DOHH2 (cell line): ENCODE measurements at regions not wholly inside any gene's neighbourhood (a gene's known extent, or its start where the extent isn't known, plus 50 kb on each side); places are given as distances from the start of the nearest gene placed in this dataset.

Experiments used
- H3F3A ChIP-seq: fragments of 200-600 bp; sonication (generic), shearing (Covaris generic); 2 replicates; pipeline ENCODE4 v1.6.0; 2016; ENCODE audit warnings: antibody characterized with exemption, mild to moderate bottlenecking; ENCODE audit not compliant: control insufficient read depth, insufficient read depth
- H3K27ac ChIP-seq: fragments of 200-600 bp; sonication (generic); 2 replicates; pipeline ENCODE4 v1.5.1; 2014; ENCODE audit warnings: low read depth, mild to moderate bottlenecking, low read length, moderate library complexity
- H3K27me3 ChIP-seq: fragments of 200-600 bp; sonication (generic); 2 replicates; pipeline ENCODE4 v1.6.1; 2014; ENCODE audit warnings: mild to moderate bottlenecking, low read length, mixed read lengths; ENCODE audit not compliant: control insufficient read depth
- H3K36me3 ChIP-seq: fragments of 200-600 bp; sonication (generic); 2 replicates; pipeline ENCODE4 v1.6.1; 2014; ENCODE audit warnings: mild to moderate bottlenecking, low read length, moderate library complexity, mixed read lengths; ENCODE audit not compliant: control insufficient read depth
- H3K4me1 ChIP-seq: fragments of 200-600 bp; sonication (generic); 2 replicates; pipeline ENCODE4 v1.6.1; 2014; ENCODE audit warnings: mild to moderate bottlenecking, low read length, mixed read lengths; ENCODE audit not compliant: control insufficient read depth
- H3K4me2 ChIP-seq: fragments of 200-600 bp; sonication (generic); 2 replicates; pipeline ENCODE4 v1.6.0; 2014; ENCODE audit warnings: mild to moderate bottlenecking, low read length, moderate library complexity
- H3K4me3 ChIP-seq: fragments of 200-600 bp; sonication (generic); 2 replicates; pipeline ENCODE4 v1.5.1; 2014; ENCODE audit warnings: mild to moderate bottlenecking, low read length, mixed read lengths
- H3K79me2 ChIP-seq: fragments of 200-600 bp; sonication (generic); 2 replicates; pipeline ENCODE4 v1.6.1; 2014; ENCODE audit warnings: mild to moderate bottlenecking, low read length, mixed read lengths; ENCODE audit not compliant: control insufficient read depth
- H3K9me2 ChIP-seq: fragments of 200-600 bp; sonication (generic); replicated peaks from 2 replicates; pipeline ENCODE4 v1.6.1; 2014; ENCODE audit warnings: mild to moderate bottlenecking, low read length, mixed read lengths; ENCODE audit not compliant: control insufficient read depth
- H3K9me3 ChIP-seq: fragments of 200-600 bp; sonication (generic); 2 replicates; pipeline ENCODE4 v1.6.1; 2014; ENCODE audit warnings: antibody characterized with exemption, low read length, mixed read lengths; ENCODE audit not compliant: control insufficient read depth, insufficient read depth
- H4K20me1 ChIP-seq: fragments of 200-600 bp; sonication (generic); 2 replicates; pipeline ENCODE4 v1.6.0; 2014; ENCODE audit warnings: low read depth, mild to moderate bottlenecking, antibody characterized with exemption, low read length, moderate library complexity; ENCODE audit not compliant: control insufficient read depth, insufficient read depth
- CTCF ChIP-seq: fragments of 200-600 bp; sonication (generic); IDR thresholded peaks from one replicate; pipeline ENCODE4 v1.5.1; 2014; ENCODE audit warnings: antibody characterized with exemption, mild to moderate bottlenecking, low read depth, low read length; ENCODE audit not compliant: poor library complexity, severe bottlenecking
- EZH2phosphoT487 ChIP-seq: fragments of 200-600 bp; sonication (generic); IDR thresholded peaks from 2 replicates; pipeline ENCODE4 v1.6.1; 2017; ENCODE audit warnings: borderline replicate concordance, mild to moderate bottlenecking, antibody characterized with exemption, low read length, moderate library complexity, mixed read lengths

GRCh38 chr2:59000796-59001195 is 759.7 kb upstream of the FANCL start:
- no peak overlapping the region for H3K4me3 ChIP-seq
- H3F3A ChIP-seq: no peaks in the 10 kb centered on the region
- H3K27ac ChIP-seq: no peak overlapping the region
- no peak overlapping the region for H3K4me2 ChIP-seq
- no peak for TF ChIP-seq EZH2phosphoT487
- TF ChIP-seq CTCF: no peak
- H3K4me1 ChIP-seq: no peaks in the 10 kb centered on the region
- no peaks in the 10 kb centered on the region for H3K9me3 ChIP-seq
- H3K9me2 ChIP-seq: no peaks in the 10 kb centered on the region
- no peaks in the 10 kb centered on the region for H3K36me3 ChIP-seq
- H3K27me3 ChIP-seq: no peaks in the 10 kb centered on the region
- no peaks in the 10 kb centered on the region for H3K79me2 ChIP-seq
- no peaks in the 10 kb centered on the region for H4K20me1 ChIP-seq

DNA sequence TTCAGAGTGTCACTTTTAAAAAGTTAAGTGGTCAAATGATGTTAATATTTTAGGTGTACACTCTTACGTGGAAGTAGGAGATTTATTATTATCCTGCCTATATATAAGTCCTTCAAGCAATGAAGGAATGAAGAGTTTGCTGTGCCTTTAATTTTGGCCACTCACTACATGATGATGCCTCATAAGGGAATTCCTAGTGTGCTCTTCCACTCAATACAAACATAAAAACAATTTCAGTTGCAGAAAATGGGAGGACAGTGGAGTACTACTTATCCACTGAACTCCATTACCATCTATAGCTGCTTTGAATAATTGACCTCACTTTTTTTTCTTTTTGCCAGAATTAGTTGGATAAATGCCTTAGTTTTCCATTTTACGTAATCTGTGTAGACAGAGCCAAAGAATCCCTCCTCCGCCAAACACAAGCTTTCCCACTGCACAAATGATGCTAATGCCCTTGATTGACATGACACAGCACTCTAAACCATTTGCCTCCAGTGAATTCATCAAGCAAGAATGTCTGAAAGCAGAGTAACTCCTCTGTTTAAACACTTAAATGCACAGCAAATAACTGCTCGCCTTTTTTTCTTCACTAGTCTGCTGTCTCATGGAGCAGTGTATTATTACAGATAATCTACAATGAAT is 751.1 kb upstream of the FANCL start:
- H3K27ac ChIP-seq: no peak overlapping the region
- no peaks in the 10 kb centered on the region for H3F3A ChIP-seq
- no peak overlapping the region for H3K4me2 ChIP-seq
- no peaks in the 10 kb centered on the region for H3K9me3 ChIP-seq
- H3K4me3 ChIP-seq: no peak overlapping the region
- no peaks in the 10 kb centered on the region for H3K4me1 ChIP-seq
- H3K36me3 ChIP-seq: no peaks in the 10 kb centered on the region
- H3K9me2 ChIP-seq: no peaks in the 10 kb centered on the region
- H3K79me2 ChIP-seq: no peaks in the 10 kb centered on the region
- no peaks in the 10 kb centered on the region for H4K20me1 ChIP-seq
- no peak for TF ChIP-seq EZH2phosphoT487
- TF ChIP-seq CTCF: no peak
- H3K27me3 ChIP-seq: no peaks in the 10 kb centered on the region

GRCh38 chr2:58991357-58991756 is 750.2 kb upstream of the FANCL start:
- H3K36me3 ChIP-seq: no peaks in the 10 kb centered on the region
- no peaks in the 10 kb centered on the region for H3K4me1 ChIP-seq
- no peaks in the 10 kb centered on the region for H4K20me1 ChIP-seq
- no peaks in the 10 kb centered on the region for H3K9me2 ChIP-seq
- H3K4me3 ChIP-seq: no peak overlapping the region
- no peaks in the 10 kb centered on the region for H3K27me3 ChIP-seq
- TF ChIP-seq EZH2phosphoT487 (no peak), CTCF (no peak)
- H3F3A ChIP-seq: no peaks in the 10 kb centered on the region
- H3K4me2 ChIP-seq: no peak overlapping the region
- H3K27ac ChIP-seq: no peak overlapping the region
- no peaks in the 10 kb centered on the region for H3K79me2 ChIP-seq
- no peaks in the 10 kb centered on the region for H3K9me3 ChIP-seq

- no peaks in the 10 kb centered on the region for H3K9me2 ChIP-seq
- no peaks in the 10 kb centered on the region for H4K20me1 ChIP-seq
- H3K9me3 ChIP-seq: no peaks in the 10 kb centered on the region
- H3K4me2 ChIP-seq: no peak overlapping the region
- no peaks in the 10 kb centered on the region for H3K27me3 ChIP-seq
- no peaks in the 10 kb centered on the region for H3K36me3 ChIP-seq
- H3K4me1 ChIP-seq: no peaks in the 10 kb centered on the region
- no peaks in the 10 kb centered on the region for H3K79me2 ChIP-seq
- TF ChIP-seq EZH2phosphoT487: no peak
- TF ChIP-seq CTCF: no peak
- H3F3A ChIP-seq: no peaks in the 10 kb centered on the region
- no peak overlapping the region for H3K27ac ChIP-seq
- H3K4me3 ChIP-seq: no peak overlapping the region
Observed at GRCh38 chr2:58985541-58985940, 744.4 kb upstream of the FANCL start.
